ENCODE measurements at regions not wholly inside any gene's neighbourhood (a gene's known extent, or its start where the extent isn't known, plus 50 kb on each side); places are given as distances from the start of the nearest gene placed in this dataset.

DNA sequence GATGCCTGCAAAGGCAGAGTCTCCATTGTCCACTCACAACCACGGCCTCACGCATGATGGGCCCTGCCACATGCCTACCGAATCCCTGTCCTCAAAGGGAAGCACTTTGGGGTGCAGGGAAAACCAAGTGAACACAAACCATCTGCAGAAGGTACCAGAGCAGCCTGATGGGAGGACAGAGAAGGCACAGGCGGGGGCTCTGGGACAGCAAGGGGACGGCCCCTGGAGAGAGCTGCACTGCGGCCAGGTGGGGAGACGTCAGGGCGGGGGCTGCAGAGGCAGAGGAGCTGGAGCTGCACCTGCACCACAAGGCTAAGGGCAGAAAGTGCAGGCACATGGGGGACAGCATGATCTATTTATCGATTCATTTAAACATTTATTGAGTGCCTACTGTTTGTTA is 1056.0 kb downstream of the TBC1D22A start:
- no peaks in the 10 kb centered on the region for H3K4me1 ChIP-seq (ENCODE audit: control insufficient read depth in 1 of 2, low read depth in 2 of 2)
- no peaks in the 10 kb centered on the region for H3K9me3 ChIP-seq
- H3K4me3 ChIP-seq = no peak overlapping the region
- no peaks in the 10 kb centered on the region for H3K36me3 ChIP-seq
- H3K27ac ChIP-seq = no peak overlapping the region
- ATAC-seq (ENCODE audit: insufficient number of reproducible peaks, low FRiP score, low read depth) = no peak
- DNase-seq (ENCODE audit: low spot score) = no peak
- TF ChIP-seq, protein P1, sequence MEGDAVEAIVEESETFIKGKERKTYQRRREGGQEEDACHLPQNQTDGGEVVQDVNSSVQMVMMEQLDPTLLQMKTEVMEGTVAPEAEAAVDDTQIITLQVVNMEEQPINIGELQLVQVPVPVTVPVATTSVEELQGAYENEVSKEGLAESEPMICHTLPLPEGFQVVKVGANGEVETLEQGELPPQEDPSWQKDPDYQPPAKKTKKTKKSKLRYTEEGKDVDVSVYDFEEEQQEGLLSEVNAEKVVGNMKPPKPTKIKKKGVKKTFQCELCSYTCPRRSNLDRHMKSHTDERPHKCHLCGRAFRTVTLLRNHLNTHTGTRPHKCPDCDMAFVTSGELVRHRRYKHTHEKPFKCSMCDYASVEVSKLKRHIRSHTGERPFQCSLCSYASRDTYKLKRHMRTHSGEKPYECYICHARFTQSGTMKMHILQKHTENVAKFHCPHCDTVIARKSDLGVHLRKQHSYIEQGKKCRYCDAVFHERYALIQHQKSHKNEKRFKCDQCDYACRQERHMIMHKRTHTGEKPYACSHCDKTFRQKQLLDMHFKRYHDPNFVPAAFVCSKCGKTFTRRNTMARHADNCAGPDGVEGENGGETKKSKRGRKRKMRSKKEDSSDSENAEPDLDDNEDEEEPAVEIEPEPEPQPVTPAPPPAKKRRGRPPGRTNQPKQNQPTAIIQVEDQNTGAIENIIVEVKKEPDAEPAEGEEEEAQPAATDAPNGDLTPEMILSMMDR (IDR thresholded peaks at IDR 0.05) = no peak
- H3K27me3 ChIP-seq (replicated peaks; ENCODE audit: insufficient read depth) = no peaks in the 10 kb centered on the region

DNA sequence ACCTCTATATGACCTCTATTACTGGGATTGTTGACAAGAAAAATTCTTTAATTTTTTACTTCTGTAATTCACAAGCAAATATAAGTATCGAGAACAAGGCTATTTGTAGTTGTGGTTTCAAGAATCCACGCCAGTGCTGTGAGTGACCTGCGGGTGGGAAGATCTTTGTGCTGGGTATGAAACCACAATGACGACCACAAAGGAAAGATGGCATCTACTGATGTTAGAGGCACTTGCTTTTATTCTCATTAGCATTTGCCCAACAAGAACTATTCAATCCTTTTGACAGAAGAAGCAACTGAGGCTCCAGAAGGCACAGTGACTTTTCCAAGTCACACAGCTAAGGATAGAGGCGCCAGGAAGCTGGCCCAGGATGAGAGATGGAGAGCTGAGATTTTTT is 1054.9 kb downstream of the TBC1D22A start:
- Histone ChIP-seq H3K4me3 (no peak overlapping the region), H3K9me3 (no peaks in the 10 kb centered on the region), H3K27ac (no peak overlapping the region), H3K27me3 (replicated peaks; ENCODE audit: insufficient read depth) (no peaks in the 10 kb centered on the region), H3K4me1 (ENCODE audit: control insufficient read depth in 1 of 2, low read depth in 2 of 2) (no peaks in the 10 kb centered on the region), H3K36me3 (no peaks in the 10 kb centered on the region)
- DNase-seq (ENCODE audit: low spot score) (no peak), ATAC-seq (ENCODE audit: insufficient number of reproducible peaks, low FRiP score, low read depth) (no peak)
- TF ChIP-seq, protein P1 (IDR thresholded peaks at IDR 0.05) = no peak

GRCh38 chr22:47816863-47817210 is 1054.4 kb downstream of the TBC1D22A start:
- no peak overlapping the region for H3K4me3 ChIP-seq
- TF ChIP-seq, protein P1 (IDR thresholded peaks at IDR 0.05) = no peak
- no peaks in the 10 kb centered on the region for H3K9me3 ChIP-seq
- no peaks in the 10 kb centered on the region for H3K4me1 ChIP-seq (ENCODE audit: control insufficient read depth in 1 of 2, low read depth in 2 of 2)
- ATAC-seq (ENCODE audit: insufficient number of reproducible peaks, low FRiP score, low read depth) = no peak
- H3K36me3 ChIP-seq = no peaks in the 10 kb centered on the region
- no peak overlapping the region for H3K27ac ChIP-seq
- no peaks in the 10 kb centered on the region for H3K27me3 ChIP-seq (replicated peaks; ENCODE audit: insufficient read depth)
- no peak for DNase-seq (ENCODE audit: low spot score)

DNA sequence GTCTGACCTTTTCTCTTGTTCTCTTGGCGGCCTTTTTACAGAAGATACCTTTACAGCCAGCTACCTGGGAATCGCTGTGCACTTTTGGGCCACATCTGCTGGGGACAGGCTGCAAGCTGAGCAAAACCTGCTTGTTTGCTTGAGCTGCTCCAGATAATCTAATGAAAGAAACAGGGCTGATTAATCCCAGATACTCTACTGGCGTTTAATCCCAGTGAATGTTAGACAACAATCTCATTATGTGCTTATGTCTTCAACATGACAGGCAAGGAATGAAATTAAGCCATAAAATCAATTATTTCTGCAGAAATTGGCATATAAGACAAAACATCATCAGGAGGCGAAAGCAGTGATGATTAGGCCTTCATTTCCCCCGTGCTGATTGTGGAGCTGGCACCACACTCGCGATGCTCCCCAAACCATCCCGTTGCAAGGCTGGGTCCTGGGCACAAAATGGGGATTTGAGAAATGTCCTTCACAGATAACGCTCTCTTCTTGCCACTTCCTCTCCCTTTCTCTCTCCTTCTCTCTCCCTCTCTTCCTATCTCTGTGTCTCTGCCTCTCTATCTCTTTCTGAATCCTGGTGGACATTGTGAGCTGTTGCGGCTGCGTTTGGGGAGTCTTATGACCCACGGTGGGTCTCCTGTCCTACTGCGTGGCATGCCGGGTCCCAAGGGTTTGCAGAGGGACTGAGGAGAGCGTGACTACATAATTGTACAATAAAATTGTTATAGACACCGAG is 1053.8 kb downstream of the TBC1D22A start:
- Histone ChIP-seq H3K27ac (no peak overlapping the region), H3K4me1 (ENCODE audit: control insufficient read depth in 1 of 2, low read depth in 2 of 2) (no peaks in the 10 kb centered on the region), H3K27me3 (replicated peaks; ENCODE audit: insufficient read depth) (no peaks in the 10 kb centered on the region), H3K36me3 (no peaks in the 10 kb centered on the region), H3K4me3 (no peak overlapping the region), H3K9me3 (no peaks in the 10 kb centered on the region)
- TF ChIP-seq, protein P1 (IDR thresholded peaks at IDR 0.05) = no peak
- ATAC-seq (ENCODE audit: insufficient number of reproducible peaks, low FRiP score, low read depth) (no peak), DNase-seq (ENCODE audit: low spot score) (no peak)

DNA sequence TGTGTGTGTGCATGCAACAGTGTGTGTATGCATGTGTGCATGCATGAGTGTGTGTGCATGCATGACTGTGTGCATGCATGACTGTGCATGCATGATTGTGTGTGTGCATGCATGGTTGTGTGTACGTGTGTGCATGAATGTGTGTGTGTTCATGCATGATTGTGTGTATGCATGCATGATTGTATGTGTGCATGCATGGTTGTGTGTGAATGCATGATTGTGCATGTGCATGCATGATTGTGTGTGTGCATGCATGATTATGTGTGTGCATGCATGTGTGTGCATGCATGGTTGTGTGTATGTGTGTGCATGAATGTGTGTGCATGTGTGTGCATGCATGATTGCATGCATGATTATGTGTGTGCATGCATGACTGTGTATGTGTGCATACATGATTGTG is 1052.0 kb downstream of the TBC1D22A start:
- Histone ChIP-seq H3K36me3 (no peaks in the 10 kb centered on the region), H3K4me3 (no peak overlapping the region), H3K27me3 (replicated peaks; ENCODE audit: insufficient read depth) (no peaks in the 10 kb centered on the region), H3K27ac (no peak overlapping the region), H3K9me3 (no peaks in the 10 kb centered on the region), H3K4me1 (ENCODE audit: control insufficient read depth in 1 of 2, low read depth in 2 of 2) (no peaks in the 10 kb centered on the region)
- no peak for DNase-seq (ENCODE audit: low spot score)
- ATAC-seq (ENCODE audit: insufficient number of reproducible peaks, low FRiP score, low read depth) = no peak
- TF ChIP-seq, protein P1 (IDR thresholded peaks at IDR 0.05) = no peak
